Liver (tissue), 7 donors: ENCODE measurements at regions not wholly inside any gene's neighbourhood (a gene's known extent, or its start where the extent isn't known, plus 50 kb on each side); places are given as distances from the start of the nearest gene placed in this dataset.
"Not testable (repeated sequence)": the region's sequence is repeated elsewhere in the genome, so short reads cannot be mapped to it uniquely, and the experiment has no call there.

ENCODE experiments used
- DNase-seq: peaks from one replicate; pipeline ENCODE4 v3.0.0-alpha.2; 2017; ENCODE audit warnings: low spot score
- H3K27ac ChIP-seq, 2 donors: one replicate each; pipeline ENCODE4 v1.7.0; 2013; ENCODE audit warnings: inconsistent platforms in 2 of 2, low read length in 2 of 2, control low read depth in 1 of 2, low read depth in 1 of 2, mild to moderate bottlenecking in 1 of 2
- H3K27me3 ChIP-seq, 4 donors: one replicate each; pipeline versions ENCODE4 v1.6.1 to v1.7.0; 2013; ENCODE audit warnings: low read length in 3 of 4, inconsistent platforms in 1 of 4, mild to moderate bottlenecking in 1 of 4, moderate library complexity in 1 of 4; ENCODE audit not compliant: control insufficient read depth in 4 of 4, insufficient read depth in 4 of 4
- H3K36me3 ChIP-seq, 4 donors: one replicate each; pipeline versions ENCODE4 v1.6.1 to v1.7.0; 2013; ENCODE audit warnings: low read length in 3 of 4, mild to moderate bottlenecking in 3 of 4, low read depth in 1 of 4, moderate library complexity in 1 of 4; ENCODE audit not compliant: control insufficient read depth in 4 of 4, insufficient read depth in 3 of 4
- H3K4me1 ChIP-seq, 4 donors: one replicate each; pipeline versions ENCODE4 v1.6.1 to v1.7.0; 2013; ENCODE audit warnings: low read length in 3 of 4, mild to moderate bottlenecking in 3 of 4, moderate library complexity in 1 of 4; ENCODE audit not compliant: control insufficient read depth in 4 of 4, insufficient read depth in 4 of 4
- H3K4me3 ChIP-seq, 3 donors: one replicate each; pipeline versions ENCODE4 v1.6.1 to v1.7.0; 2013; ENCODE audit warnings: low read length in 3 of 3, control low read depth in 1 of 3, low read depth in 1 of 3, mild to moderate bottlenecking in 1 of 3
- H3K9ac ChIP-seq, 2 donors: one replicate each; pipeline ENCODE4 v1.7.0; 2013; ENCODE audit warnings: low read length in 2 of 2, mild to moderate bottlenecking in 2 of 2, moderate library complexity in 2 of 2, control low read depth in 1 of 2, low read depth in 1 of 2
- H3K9me3 ChIP-seq, 4 donors: one replicate each; pipeline versions ENCODE4 v1.6.1 to v1.7.0; 2013; ENCODE audit warnings: low read length in 3 of 4; ENCODE audit not compliant: control insufficient read depth in 4 of 4
- ATF3 ChIP-seq: IDR thresholded peaks from 2 replicates; pipeline ENCODE4 v1.6.1; 2016; ENCODE audit warnings: antibody characterized with exemption
- EGR1 ChIP-seq, 2 donors: IDR thresholded peaks; 2 replicates each; pipeline ENCODE4 v1.6.1; 2016 to 2018; ENCODE audit warnings: antibody characterized with exemption in 2 of 2, low read depth in 2 of 2
- FOXA1 ChIP-seq: IDR thresholded peaks from 2 replicates; pipeline ENCODE4 v1.6.1; 2016; ENCODE audit warnings: antibody characterized with exemption
- FOXA2 ChIP-seq: IDR thresholded peaks from 2 replicates; pipeline ENCODE4 v1.6.1; 2016; ENCODE audit warnings: antibody characterized with exemption
- GABPA ChIP-seq, 2 donors: IDR thresholded peaks in 1 of 2; conservative IDR thresholded peaks in 1 of 2; 2 replicates each; pipeline ENCODE4 v1.6.1; 2016; ENCODE audit warnings: antibody characterized with exemption in 2 of 2, mild to moderate bottlenecking in 1 of 2, moderate library complexity in 1 of 2
- HNF4A ChIP-seq, 2 donors: conservative IDR thresholded peaks; 2 replicates each; pipeline ENCODE4 v1.6.1; 2016; ENCODE audit warnings: antibody characterized with exemption in 2 of 2, mild to moderate bottlenecking in 2 of 2
- HNF4G ChIP-seq: IDR thresholded peaks from 2 replicates; pipeline ENCODE4 v1.6.1; 2016; ENCODE audit warnings: antibody characterized with exemption
- JUND ChIP-seq, 2 donors: IDR thresholded peaks; 2 replicates each; pipeline ENCODE4 v1.6.1; 2016; ENCODE audit warnings: antibody characterized with exemption in 2 of 2
- NR2F2 ChIP-seq: IDR thresholded peaks from 2 replicates; pipeline ENCODE4 v1.6.1; 2016; ENCODE audit warnings: antibody characterized with exemption
- RAD21 ChIP-seq, 2 donors: IDR thresholded peaks; 2 replicates each; pipeline ENCODE4 v1.6.1; 2016; ENCODE audit warnings: antibody characterized with exemption in 2 of 2, mild to moderate bottlenecking in 2 of 2
- RXRA ChIP-seq, 2 donors: IDR thresholded peaks; 2 replicates each; pipeline ENCODE4 v1.6.1; 2017 to 2018; ENCODE audit warnings: antibody characterized with exemption in 2 of 2, mild to moderate bottlenecking in 1 of 2
- TAF1 ChIP-seq: conservative IDR thresholded peaks from 2 replicates; pipeline ENCODE4 v1.6.1; 2016; ENCODE audit warnings: antibody characterized with exemption, mild to moderate bottlenecking
- YY1 ChIP-seq: IDR thresholded peaks from 2 replicates; pipeline ENCODE4 v1.6.1; 2016; ENCODE audit warnings: antibody characterized with exemption, mild to moderate bottlenecking
- WGBS: extraction: QIAGEN DNeasy Blood & Tissue Kit; methylation state at CpG from one replicate; pipeline ENCODE4 v1.1.7; 2013; 5-methylcytosine and 5-hydroxymethylcytosine counted together
- TF ChIP-seq, protein P1 (sequence below): IDR thresholded peaks from 2 replicates; pipeline ENCODE4 v1.6.1; 2016; ENCODE audit warnings: antibody characterized with exemption
- TF ChIP-seq, protein P2 (sequence below): IDR thresholded peaks from 2 replicates; pipeline ENCODE4 v1.6.1; 2016; ENCODE audit warnings: antibody characterized with exemption, mild to moderate bottlenecking
- TF ChIP-seq, protein P3 (sequence below): IDR thresholded peaks from 2 replicates; pipeline ENCODE4 v1.6.1; 2016; ENCODE audit warnings: antibody characterized with exemption
- donor health status: healthy.
- donor health status: healthy.
- donor health status: healthy.
- donor health status: healthy.

- H3K36me3 ChIP-seq: no peaks in the 10 kb centered on the region
- H3K27me3 ChIP-seq: no peaks in the 10 kb centered on the region
- no peak for DNase-seq
- no peak overlapping the region for H3K9ac ChIP-seq
- no peaks in the 10 kb centered on the region for H3K9me3 ChIP-seq
- no peak overlapping the region for H3K27ac ChIP-seq
- no peak for TF ChIP-seq HNF4G
- TF ChIP-seq FOXA1: no peak
- TF ChIP-seq HNF4A (conservative IDR thresholded peaks at IDR 0.05): no peak
- TF ChIP-seq FOXA2: no peak
- TF ChIP-seq YY1: no peak
- no peak for TF ChIP-seq RAD21 (IDR thresholded peaks at IDR 0.05)
- TF ChIP-seq, protein P1, sequence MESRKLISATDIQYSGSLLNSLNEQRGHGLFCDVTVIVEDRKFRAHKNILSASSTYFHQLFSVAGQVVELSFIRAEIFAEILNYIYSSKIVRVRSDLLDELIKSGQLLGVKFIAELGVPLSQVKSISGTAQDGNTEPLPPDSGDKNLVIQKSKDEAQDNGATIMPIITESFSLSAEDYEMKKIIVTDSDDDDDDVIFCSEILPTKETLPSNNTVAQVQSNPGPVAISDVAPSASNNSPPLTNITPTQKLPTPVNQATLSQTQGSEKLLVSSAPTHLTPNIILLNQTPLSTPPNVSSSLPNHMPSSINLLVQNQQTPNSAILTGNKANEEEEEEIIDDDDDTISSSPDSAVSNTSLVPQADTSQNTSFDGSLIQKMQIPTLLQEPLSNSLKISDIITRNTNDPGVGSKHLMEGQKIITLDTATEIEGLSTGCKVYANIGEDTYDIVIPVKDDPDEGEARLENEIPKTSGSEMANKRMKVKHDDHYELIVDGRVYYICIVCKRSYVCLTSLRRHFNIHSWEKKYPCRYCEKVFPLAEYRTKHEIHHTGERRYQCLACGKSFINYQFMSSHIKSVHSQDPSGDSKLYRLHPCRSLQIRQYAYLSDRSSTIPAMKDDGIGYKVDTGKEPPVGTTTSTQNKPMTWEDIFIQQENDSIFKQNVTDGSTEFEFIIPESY: no peak
- TF ChIP-seq, protein P2, sequence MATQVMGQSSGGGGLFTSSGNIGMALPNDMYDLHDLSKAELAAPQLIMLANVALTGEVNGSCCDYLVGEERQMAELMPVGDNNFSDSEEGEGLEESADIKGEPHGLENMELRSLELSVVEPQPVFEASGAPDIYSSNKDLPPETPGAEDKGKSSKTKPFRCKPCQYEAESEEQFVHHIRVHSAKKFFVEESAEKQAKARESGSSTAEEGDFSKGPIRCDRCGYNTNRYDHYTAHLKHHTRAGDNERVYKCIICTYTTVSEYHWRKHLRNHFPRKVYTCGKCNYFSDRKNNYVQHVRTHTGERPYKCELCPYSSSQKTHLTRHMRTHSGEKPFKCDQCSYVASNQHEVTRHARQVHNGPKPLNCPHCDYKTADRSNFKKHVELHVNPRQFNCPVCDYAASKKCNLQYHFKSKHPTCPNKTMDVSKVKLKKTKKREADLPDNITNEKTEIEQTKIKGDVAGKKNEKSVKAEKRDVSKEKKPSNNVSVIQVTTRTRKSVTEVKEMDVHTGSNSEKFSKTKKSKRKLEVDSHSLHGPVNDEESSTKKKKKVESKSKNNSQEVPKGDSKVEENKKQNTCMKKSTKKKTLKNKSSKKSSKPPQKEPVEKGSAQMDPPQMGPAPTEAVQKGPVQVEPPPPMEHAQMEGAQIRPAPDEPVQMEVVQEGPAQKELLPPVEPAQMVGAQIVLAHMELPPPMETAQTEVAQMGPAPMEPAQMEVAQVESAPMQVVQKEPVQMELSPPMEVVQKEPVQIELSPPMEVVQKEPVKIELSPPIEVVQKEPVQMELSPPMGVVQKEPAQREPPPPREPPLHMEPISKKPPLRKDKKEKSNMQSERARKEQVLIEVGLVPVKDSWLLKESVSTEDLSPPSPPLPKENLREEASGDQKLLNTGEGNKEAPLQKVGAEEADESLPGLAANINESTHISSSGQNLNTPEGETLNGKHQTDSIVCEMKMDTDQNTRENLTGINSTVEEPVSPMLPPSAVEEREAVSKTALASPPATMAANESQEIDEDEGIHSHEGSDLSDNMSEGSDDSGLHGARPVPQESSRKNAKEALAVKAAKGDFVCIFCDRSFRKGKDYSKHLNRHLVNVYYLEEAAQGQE: no peak
- TF ChIP-seq ATF3: no peak
- TF ChIP-seq, protein P3, sequence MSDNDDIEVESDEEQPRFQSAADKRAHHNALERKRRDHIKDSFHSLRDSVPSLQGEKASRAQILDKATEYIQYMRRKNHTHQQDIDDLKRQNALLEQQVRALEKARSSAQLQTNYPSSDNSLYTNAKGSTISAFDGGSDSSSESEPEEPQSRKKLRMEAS: no peak
- TF ChIP-seq RXRA (IDR thresholded peaks at IDR 0.05): no peak
- no peak for TF ChIP-seq EGR1 (IDR thresholded peaks at IDR 0.05; ENCODE audit: low read depth in 2 of 2)
- no peak for TF ChIP-seq JUND (IDR thresholded peaks at IDR 0.05)
- no peak for TF ChIP-seq GABPA (IDR thresholded peaks at IDR 0.05 in 1 of 2, conservative IDR thresholded peaks at IDR 0.05 in 1 of 2)
- no peak for TF ChIP-seq NR2F2
- no peak for TF ChIP-seq TAF1
- no peak overlapping the region for H3K4me3 ChIP-seq
- H3K4me1 ChIP-seq: no peaks in the 10 kb centered on the region
- 95% methylated on average over 10 of the region's 10 CpGs for WGBS
These were observed 96.4 kb upstream of the SMAD3 start for GRCh38 chr15:66968806-66969596.

GRCh38 chr15:66974131-66974530 is 91.3 kb upstream of the SMAD3 start:
- not testable (repeated sequence) for H3K4me3 ChIP-seq, H3K27me3 ChIP-seq, DNase-seq, H3K9ac ChIP-seq, H3K9me3 ChIP-seq, H3K36me3 ChIP-seq, H3K4me1 ChIP-seq, H3K27ac ChIP-seq
- WGBS: 92% methylated on average over 10 of the region's 10 CpGs
